ES-I3 (cell line): ENCODE measurements at regions not wholly inside any gene's neighbourhood (a gene's known extent, or its start where the extent isn't known, plus 50 kb on each side); places are given as distances from the start of the nearest gene placed in this dataset.

Experiments used
- H3K36me3 ChIP-seq: 2 replicates; pipeline ENCODE4 v1.6.1; 2013; ENCODE audit warnings: mild to moderate bottlenecking, low read length, control low read depth, moderate library complexity; ENCODE audit not compliant: insufficient read depth
- H3K4me1 ChIP-seq: 2 replicates; pipeline ENCODE4 v1.6.1; 2013; ENCODE audit warnings: mild to moderate bottlenecking, control low read depth, low read length; ENCODE audit not compliant: insufficient read depth
- H3K9ac ChIP-seq: 2 replicates; pipeline ENCODE4 v1.6.1; 2013; ENCODE audit warnings: low read depth, mild to moderate bottlenecking, low read length, moderate library complexity
- H3K9me3 ChIP-seq: 2 replicates; pipeline ENCODE4 v1.6.1; 2013; ENCODE audit warnings: mild to moderate bottlenecking, low read length, moderate library complexity; ENCODE audit not compliant: control insufficient read depth, insufficient read depth

DNA sequence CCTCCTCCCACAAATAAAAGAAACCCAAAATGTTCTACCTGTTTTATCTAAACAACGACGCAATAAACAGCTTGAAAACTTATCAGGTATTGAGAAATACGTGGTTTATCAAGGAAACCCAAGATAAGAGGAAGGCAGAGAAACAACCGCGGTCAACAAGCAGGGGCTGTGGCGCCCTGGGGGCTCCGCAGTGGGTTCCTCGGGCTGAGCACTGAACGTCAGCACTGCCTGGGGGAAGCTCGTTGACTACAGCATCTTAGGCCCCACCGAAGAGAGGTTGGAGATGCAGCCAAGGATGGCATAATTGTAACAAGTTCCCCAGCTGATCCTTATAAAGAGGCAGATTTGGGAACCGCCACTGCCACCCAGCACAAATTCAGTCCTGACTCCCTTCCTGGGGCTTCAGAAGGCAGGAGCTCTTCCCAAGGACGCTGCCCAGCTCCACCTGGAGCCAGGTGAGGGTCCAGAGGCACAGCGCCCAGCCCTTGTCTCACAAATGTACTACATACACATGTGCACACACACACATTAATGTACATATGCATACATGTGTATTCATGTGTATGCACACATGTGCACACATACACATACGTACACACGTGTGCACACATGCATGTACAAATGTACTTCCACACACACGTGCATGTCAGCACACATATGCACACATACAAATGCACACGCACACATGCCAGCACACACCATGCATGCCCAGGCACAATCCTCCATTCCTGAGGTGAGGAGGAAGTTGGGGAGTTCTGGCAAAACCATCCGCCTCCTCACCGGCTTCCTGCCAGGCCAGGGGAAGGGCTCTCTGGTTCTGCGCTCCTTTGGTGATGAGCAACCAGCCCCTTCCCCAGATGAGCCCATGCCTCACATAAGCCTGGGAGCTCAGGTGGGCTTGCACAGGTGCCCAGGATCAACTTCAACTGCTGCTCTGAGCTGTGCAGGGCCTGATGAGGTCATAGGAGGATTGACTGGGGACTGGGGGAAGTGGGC is 251.1 kb downstream of the NPHP4 start:
- no peak overlapping the region for H3K9ac ChIP-seq
- no peaks in the 10 kb centered on the region for H3K4me1 ChIP-seq
- no peaks in the 10 kb centered on the region for H3K36me3 ChIP-seq
- peaks cover 3% of the 10 kb centered on the region; the same call in 1 of the 2 replicates for H3K9me3 ChIP-seq

- no peaks in the 10 kb centered on the region for H3K36me3 ChIP-seq
- no peak overlapping the region for H3K9ac ChIP-seq
- peaks cover 3% of the 10 kb centered on the region; the same call in 1 of the 2 replicates for H3K9me3 ChIP-seq
- H3K4me1 ChIP-seq = no peaks in the 10 kb centered on the region
These were observed 251.8 kb downstream of the NPHP4 start for GRCh38 chr1:5740450-5740849.

DNA sequence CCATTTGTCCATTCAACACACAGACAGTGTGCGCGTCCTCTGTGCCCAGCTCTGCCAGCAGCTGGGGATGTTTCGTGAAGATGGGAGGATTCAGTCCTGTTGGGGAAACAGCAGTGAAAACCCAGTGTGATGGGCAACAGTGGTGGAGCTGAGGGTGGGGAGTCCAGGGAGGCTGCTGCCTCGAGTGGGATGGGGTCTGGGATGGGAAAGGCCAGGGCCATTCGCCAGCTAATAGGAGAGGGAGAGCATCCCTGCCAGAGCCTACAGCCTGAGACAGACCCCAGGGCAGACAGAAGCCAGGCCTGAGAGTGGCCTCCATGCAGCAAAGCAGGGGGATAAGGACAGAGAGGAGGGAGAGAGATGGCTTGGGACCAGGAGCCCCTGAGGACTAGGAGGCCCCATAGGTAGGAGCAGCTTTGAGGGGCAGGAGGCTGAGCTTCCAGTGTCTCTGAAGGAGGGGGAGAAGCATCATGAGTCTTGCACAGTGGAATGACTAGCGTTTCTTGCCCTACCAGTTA is 252.6 kb downstream of the NPHP4 start:
- H3K4me1 ChIP-seq = no peaks in the 10 kb centered on the region
- peaks cover 3% of the 10 kb centered on the region; the same call in 1 of the 2 replicates for H3K9me3 ChIP-seq

GRCh38 chr1:5738911-5739462 is 253.2 kb downstream of the NPHP4 start:
- Histone ChIP-seq H3K36me3 (no peaks in the 10 kb centered on the region), H3K9ac (no peak overlapping the region), H3K9me3 (peaks cover 3% of the 10 kb centered on the region; the same call in 1 of the 2 replicates), H3K4me1 (no peaks in the 10 kb centered on the region)

More for the DNA sequence above, 252.6 kb downstream of the NPHP4 start:
- H3K9ac ChIP-seq = no peak overlapping the region
- no peaks in the 10 kb centered on the region for H3K36me3 ChIP-seq

DNA sequence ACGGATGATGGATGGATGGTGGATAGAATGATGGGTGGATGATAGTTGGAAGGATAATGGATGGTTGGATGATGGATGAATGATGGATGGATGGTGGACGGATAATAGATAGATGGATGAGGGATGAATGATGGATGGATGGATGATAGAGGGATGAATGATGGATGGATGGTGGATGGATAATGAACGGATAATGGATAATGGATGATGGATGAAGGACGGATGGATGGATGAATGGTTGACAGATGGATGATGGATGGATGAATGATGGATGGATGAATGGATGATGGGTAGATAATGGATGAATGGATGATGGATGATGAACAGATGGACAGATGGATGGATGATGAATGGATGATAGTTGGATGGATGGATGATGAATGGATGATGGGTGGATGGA is 255.1 kb downstream of the NPHP4 start:
- Histone ChIP-seq H3K9ac (no peak overlapping the region), H3K36me3 (no peaks in the 10 kb centered on the region), H3K9me3 (no peaks in the 10 kb centered on the region), H3K4me1 (no peaks in the 10 kb centered on the region)

DNA sequence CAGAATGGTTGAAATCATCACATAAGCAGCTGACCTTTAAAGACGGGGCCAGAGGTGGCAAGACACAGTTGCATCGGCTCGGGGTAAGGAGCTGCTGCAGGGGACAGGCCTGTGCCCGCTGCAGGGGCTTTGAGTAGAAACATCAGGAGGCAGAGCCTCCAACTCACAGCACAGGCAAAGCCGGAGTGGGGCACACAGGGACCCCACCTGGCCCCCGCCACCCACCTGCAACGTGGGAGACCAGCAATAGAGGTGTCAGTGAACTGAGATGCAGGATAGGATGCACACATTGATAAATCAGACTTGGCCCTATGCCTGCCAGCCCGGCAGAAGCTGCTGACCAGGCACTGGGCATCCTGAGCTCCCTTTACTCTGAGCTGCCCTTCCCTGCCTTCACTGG is 257.2 kb downstream of the NPHP4 start:
- Histone ChIP-seq H3K4me1 (no peaks in the 10 kb centered on the region), H3K9ac (no peak overlapping the region), H3K9me3 (no peaks in the 10 kb centered on the region), H3K36me3 (no peaks in the 10 kb centered on the region)

DNA sequence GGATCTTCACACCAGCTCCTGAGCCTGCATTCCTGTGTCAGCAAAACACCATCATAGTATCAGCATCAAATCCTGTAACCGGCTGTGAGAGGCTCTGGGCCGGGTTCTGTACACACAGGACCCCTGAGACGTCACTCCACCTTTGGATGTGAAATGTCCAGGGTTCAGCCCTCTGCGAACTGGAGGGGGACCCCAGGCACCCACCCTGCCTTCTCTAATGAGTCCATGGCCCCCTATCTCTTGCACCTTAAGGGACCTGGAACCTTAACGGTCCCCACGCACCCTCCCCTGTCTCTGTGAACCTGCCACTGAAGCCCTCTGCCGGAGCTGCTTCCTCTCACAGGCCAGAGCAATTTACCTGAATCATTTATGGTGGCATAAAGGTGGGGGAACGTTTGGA is 257.8 kb downstream of the NPHP4 start:
- Histone ChIP-seq H3K36me3 (no peaks in the 10 kb centered on the region), H3K9me3 (no peaks in the 10 kb centered on the region), H3K9ac (no peak overlapping the region), H3K4me1 (no peaks in the 10 kb centered on the region)

DNA sequence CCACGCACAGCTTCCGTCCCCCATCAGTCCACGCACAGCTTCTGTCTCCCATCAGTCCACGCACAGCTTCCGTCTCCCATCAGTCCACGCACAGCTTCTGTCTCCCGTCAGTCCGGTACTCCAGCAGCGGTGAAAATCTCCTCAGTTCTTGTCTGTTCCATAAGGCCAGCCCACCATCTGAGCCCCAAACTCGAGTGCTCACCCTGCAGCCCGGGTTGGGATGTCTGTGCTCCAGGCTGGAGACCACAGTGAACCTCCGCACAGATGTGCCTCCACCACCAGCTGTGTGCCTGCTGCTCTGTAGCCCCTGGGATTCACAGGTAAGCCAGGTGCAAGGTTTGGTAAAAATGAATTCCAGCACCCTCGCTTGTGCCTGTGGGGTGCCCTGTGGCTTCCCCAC is 258.6 kb downstream of the NPHP4 start:
- Histone ChIP-seq H3K9me3 (no peaks in the 10 kb centered on the region), H3K36me3 (no peaks in the 10 kb centered on the region), H3K4me1 (no peaks in the 10 kb centered on the region), H3K9ac (no peak overlapping the region)

DNA sequence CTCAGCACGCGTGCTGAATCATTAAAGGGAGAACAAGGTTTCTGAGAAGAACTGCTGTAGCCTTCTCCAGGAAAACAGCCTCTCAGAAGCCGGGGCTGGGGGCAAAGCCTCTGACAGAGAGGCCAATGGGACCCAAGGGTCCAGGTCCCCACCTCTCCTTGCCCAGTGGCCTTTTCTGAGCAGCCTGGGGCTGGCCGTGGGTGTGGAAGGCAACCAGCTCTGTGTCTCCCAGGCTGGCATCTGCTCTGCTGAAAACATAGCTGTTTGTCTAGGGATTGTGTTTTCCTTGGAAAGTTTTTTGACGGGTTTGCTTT is 261.2 kb downstream of the NPHP4 start:
- Histone ChIP-seq H3K4me1 (peaks cover 7% of the 10 kb centered on the region), H3K36me3 (no peaks in the 10 kb centered on the region), H3K9me3 (no peaks in the 10 kb centered on the region), H3K9ac (no peak overlapping the region)

- Histone ChIP-seq H3K9me3 (no peaks in the 10 kb centered on the region), H3K4me1 (peaks cover 7% of the 10 kb centered on the region), H3K36me3 (no peaks in the 10 kb centered on the region), H3K9ac (no peak overlapping the region)
These were observed 261.7 kb downstream of the NPHP4 start for GRCh38 chr1:5730272-5731109.

- peaks cover 7% of the 10 kb centered on the region for H3K4me1 ChIP-seq
- no peaks in the 10 kb centered on the region for H3K9me3 ChIP-seq
- H3K9ac ChIP-seq = no peak overlapping the region
- no peaks in the 10 kb centered on the region for H3K36me3 ChIP-seq
These were observed 262.5 kb downstream of the NPHP4 start for GRCh38 chr1:5729636-5730145.

DNA sequence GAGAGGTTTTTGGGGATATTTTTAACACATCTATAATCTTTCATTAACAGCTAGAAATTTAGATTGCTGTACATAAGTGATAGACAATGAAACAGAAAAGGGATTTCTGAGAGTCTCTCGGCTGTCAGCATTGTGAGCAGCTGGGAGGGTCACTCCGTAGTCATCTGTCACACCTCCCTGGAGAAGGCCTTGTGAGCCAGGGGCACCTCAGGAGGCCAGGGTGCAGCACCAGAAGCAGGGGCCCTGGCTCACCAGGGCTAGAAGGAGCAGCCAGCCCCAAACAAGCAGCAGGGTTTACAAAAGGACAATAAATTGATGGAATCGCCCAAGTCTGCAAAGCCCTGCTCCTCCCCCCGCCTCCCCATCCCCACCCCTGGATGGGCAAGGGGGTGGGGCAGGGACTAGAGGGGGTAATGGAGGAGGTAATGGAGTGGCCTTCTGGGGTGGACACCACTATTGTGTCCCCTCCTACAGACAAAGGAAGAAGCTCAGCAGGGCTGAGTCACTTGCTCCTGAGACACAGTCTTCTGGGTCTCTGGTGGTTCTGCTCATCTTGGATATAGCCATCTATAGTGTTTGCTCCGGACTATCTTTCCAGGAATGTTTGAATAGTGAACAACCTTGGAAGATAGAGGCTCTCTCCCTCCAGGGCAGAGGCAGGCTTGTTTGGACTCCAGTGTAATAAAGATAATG is 263.4 kb downstream of the NPHP4 start:
- Histone ChIP-seq H3K4me1 (peaks cover 7% of the 10 kb centered on the region), H3K9me3 (no peaks in the 10 kb centered on the region; the same call in 1 of the 2 replicates), H3K9ac (no peak overlapping the region), H3K36me3 (no peaks in the 10 kb centered on the region)

DNA sequence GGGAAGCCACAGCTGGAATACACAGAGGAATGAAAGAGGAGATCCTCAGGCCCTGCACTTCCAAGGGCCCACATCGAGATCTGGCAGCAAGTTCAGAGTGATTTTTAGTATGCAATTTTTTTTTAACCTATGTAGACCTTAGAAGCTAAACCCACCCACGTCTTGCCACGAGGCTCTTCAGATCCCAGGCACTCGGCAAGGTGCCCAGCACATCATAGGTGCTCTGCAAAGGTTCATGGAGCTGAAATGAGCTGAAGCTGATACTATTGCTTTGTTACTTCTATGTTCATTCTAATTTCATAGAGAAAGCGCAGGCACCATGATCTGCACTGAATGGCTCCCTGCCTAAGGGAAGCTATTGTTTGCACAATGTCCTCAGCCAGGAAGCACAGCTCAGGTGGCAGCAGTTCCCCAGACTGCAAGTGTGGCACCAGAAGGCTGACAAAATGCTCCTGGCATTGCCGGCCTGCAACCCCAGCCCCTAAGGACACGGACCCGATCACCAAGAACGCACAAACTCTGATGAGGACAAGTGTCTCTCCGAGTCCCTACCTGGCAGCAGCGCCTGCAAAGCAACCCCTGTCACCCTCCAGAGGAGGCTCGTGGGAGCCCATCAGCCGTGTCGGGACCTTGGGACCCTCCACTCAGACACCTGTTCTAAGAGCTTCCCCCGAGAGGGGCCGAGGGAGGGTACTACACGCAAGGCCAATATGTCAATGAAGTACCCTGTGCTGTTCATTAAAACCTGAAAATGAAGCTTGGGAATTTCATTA is 264.2 kb downstream of the NPHP4 start:
- no peaks in the 10 kb centered on the region for H3K36me3 ChIP-seq
- H3K9ac ChIP-seq = no peak overlapping the region
- H3K4me1 ChIP-seq = peaks cover 7% of the 10 kb centered on the region
- H3K9me3 ChIP-seq = no peaks in the 10 kb centered on the region; the same call in 1 of the 2 replicates
